Spleen (tissue), 7 donors: ENCODE measurements at regions not wholly inside any gene's neighbourhood (a gene's known extent, or its start where the extent isn't known, plus 50 kb on each side); places are given as distances from the start of the nearest gene placed in this dataset.

Experiments used
- POLR2AphosphoS5 ChIP-seq, 3 donors: sonication (generic); formaldehyde crosslinking; IDR thresholded peaks; one replicate each; pipeline ENCODE4 v1.5.1; 2017; ENCODE audit warnings: antibody characterized with exemption in 3 of 3
- TF ChIP-seq, protein P1 (sequence below), 11 experiments: fragments of 200-600 bp in 7 of 11; fragments of 450-650 bp in 4 of 11; sonication (generic) in 4 of 11; IDR thresholded peaks in 8 of 11; conservative IDR thresholded peaks in 3 of 11; 1 replicate in 7 of 11; 2 replicates in 4 of 11; pipeline versions ENCODE4 v1.4.0 to v1.8.0; 2016 to 2021; ENCODE audit warnings: antibody characterized with exemption in 11 of 11, inconsistent platforms in 4 of 11, mild to moderate bottlenecking in 1 of 11
- donor health status: DM: no; HTN: no; CAD: no; lungs with moderate emphysema.
- donor health status: DM: no; HTN: no; CAD: no.
- donor health status: DM: no; HTN: no; CAD: no.

- TF ChIP-seq, protein P1, sequence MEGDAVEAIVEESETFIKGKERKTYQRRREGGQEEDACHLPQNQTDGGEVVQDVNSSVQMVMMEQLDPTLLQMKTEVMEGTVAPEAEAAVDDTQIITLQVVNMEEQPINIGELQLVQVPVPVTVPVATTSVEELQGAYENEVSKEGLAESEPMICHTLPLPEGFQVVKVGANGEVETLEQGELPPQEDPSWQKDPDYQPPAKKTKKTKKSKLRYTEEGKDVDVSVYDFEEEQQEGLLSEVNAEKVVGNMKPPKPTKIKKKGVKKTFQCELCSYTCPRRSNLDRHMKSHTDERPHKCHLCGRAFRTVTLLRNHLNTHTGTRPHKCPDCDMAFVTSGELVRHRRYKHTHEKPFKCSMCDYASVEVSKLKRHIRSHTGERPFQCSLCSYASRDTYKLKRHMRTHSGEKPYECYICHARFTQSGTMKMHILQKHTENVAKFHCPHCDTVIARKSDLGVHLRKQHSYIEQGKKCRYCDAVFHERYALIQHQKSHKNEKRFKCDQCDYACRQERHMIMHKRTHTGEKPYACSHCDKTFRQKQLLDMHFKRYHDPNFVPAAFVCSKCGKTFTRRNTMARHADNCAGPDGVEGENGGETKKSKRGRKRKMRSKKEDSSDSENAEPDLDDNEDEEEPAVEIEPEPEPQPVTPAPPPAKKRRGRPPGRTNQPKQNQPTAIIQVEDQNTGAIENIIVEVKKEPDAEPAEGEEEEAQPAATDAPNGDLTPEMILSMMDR (IDR thresholded peaks at IDR 0.05 in 8 of 11, conservative IDR thresholded peaks at IDR 0.05 in 3 of 11), result no peak
- no peak for TF ChIP-seq POLR2AphosphoS5 (IDR thresholded peaks at IDR 0.05)
These were observed 411.1 kb upstream of the MGMT start for GRCh38 chr10:129055986-129056385.
